Stimulated activated CD8-positive, alpha-beta memory T cell treated with anti-CD3 and anti-CD28 coated beads, Interleukin-12 subunit alpha, Interleukin-12 subunit beta, amount 100 ng/mL, for 4 hours (primary cell): ENCODE measurements at regions not wholly inside any gene's neighbourhood (a gene's known extent, or its start where the extent isn't known, plus 50 kb on each side); places are given as distances from the start of the nearest gene placed in this dataset.
"Not testable (repeated sequence)": the region's sequence is repeated elsewhere in the genome, so short reads cannot be mapped to it uniquely, and the experiment has no call there.

Experiments
- DNase-seq: peaks from one replicate; pipeline ENCODE4 v3.0.0-alpha.2; 2020; ENCODE audit warnings: low read depth

GRCh38 chr10:8617792-8618191, 563.3 kb downstream of the GATA3 start:
- no peak for DNase-seq

DNA sequence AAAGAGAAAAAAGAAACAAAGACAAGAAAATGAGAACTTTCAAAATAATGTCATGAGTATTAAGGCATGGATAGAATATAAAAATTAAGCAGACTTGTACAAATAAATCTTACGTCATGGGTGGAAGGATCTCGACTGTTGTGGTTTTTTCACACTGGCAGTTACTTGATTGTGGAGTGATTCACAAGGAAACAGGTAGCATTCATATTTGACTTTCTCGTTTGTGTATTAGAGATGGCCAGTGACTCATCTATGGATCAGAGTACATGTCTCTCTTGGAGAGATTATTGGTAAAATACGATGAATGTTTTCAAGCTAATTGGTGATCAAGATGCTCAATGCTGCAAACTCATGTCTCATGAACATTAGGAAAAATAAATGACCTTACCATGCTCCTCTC, 564.3 kb downstream of the GATA3 start:
- DNase-seq = no peak

- DNase-seq = no peak
These were observed 573.9 kb downstream of the GATA3 start for GRCh38 chr10:8628351-8628750.

GRCh38 chr10:8633909-8634308, 579.4 kb downstream of the GATA3 start:
- no peak for DNase-seq

DNA sequence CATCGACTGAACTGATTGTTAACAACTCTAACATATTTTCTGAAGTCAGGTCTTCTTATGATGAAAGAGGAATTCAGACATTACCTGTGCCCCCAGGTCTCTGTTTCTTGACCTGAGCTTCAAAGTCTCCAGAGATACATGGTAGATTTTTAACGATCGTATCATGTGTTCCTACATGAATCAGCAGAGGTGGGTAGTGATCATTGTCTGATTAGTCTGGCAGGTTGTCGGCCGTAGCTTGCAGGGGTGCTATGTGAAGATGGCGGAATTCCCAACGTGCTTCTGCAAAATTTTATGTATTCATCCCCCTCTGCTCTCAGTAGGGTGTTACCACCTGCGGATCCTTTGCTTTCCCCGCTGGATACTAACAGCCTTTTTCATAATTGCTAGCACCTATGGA, 581.9 kb downstream of the GATA3 start:
- no peak for DNase-seq

GRCh38 chr10:8637640-8638039, 583.2 kb downstream of the GATA3 start:
- DNase-seq = no peak

- no peak for DNase-seq
These were observed 583.7 kb downstream of the GATA3 start for GRCh38 chr10:8638088-8638672.

GRCh38 chr10:8639486-8640185, 585.1 kb downstream of the GATA3 start:
- DNase-seq = no peak

GRCh38 chr10:8640301-8640700, 585.8 kb downstream of the GATA3 start:
- DNase-seq = no peak

DNA sequence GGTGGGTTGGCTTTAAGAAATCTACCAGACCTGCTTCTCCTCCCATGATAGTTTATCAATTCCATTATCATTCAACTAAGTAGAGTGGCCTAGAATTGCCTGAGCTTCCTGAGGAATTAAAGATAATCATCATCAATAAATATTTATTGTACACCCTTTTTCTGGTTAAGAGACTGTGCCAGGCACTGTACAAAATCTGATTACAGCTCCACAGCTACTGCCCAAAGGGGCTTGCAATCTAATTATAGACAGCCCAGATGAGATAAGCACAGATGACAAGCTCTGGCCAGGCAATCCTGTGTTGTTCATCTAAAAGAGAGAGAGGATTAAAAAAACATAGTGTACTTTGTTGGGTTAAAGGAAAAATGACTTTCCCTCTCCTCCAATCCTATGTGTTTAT, 586.4 kb downstream of the GATA3 start:
- no peak for DNase-seq

DNA sequence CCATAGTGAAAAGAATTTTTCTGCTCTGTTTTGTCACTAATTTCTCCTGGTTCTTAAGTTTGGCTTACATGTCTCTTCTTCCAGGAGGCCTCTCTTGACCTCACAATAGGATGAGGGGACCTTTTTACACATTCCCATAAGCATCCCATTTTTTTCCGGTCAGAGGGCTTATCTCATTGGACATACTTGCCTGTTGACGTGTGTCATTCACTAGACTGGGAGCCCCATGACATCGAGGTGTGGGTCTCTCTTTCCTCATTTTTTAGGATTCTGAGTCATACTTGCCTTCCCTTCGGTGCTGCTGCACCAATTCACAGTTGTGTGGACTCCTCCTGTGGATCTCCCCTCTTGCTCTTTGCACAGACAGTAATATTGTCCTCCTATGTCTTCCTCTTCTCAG, 601.8 kb downstream of the GATA3 start:
- DNase-seq = no peak

- DNase-seq = no peak
These were observed 605.5 kb downstream of the GATA3 start for GRCh38 chr10:8659982-8660381.

DNA sequence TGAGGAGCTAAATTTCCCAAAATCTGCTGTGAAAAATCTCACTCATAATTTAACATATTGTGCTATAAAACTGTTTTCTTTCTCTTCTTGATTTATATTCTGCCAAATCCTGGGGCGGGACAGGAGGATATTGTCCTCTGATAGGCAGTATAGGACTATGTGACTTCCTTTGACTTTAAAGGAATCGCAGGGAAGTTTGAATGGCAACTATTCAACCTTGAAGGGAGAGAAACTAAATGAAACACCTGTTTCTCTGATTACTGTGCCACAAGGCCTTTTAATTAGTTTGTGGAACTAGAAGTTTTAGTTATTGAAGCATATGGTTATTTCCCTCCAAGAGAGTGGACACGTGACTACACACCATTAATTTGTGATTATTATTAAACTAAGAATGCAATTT, 607.4 kb downstream of the GATA3 start:
- no peak for DNase-seq

DNA sequence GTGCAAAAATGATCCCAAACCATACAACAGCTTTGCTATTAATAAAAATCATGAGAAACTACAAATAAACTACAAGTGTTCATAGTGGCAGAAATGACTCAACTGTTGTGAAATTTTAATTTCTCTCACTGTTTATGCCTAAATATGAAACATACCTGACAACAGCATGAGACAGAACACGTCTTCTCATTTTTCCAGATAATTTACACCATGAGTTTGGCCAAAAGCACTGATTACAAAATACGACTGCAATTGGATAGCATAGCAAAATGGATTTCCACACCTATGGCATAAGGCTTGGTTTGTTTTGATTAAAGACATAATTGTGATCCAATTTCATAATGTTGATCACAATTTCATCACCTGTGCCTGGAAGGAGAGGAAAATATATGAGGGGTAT, 608.6 kb downstream of the GATA3 start:
- DNase-seq = no peak

DNA sequence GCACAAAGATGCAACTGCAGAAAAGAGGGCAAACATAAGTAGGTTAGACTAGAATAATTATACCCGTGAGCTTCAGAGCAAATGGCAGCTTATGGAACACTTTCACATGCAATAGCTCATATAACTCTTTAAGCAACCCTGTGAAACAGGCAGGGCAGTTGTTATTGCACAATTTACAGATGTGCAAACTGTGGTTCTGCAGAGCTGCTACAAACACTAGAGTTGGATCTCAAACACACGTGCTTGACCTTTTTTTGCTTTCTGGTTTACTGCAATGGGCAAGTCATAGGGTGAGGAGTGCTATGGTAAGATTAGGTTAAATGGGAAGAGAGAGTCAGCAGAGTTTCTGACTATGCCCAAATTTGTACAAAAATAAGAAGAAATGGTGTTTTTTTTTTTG, 610.8 kb downstream of the GATA3 start:
- no peak for DNase-seq

GRCh38 chr10:8670461-8670860, 616.0 kb downstream of the GATA3 start:
- DNase-seq = no peak

GRCh38 chr10:8674230-8674629, 619.7 kb downstream of the GATA3 start:
- no peak for DNase-seq

DNA sequence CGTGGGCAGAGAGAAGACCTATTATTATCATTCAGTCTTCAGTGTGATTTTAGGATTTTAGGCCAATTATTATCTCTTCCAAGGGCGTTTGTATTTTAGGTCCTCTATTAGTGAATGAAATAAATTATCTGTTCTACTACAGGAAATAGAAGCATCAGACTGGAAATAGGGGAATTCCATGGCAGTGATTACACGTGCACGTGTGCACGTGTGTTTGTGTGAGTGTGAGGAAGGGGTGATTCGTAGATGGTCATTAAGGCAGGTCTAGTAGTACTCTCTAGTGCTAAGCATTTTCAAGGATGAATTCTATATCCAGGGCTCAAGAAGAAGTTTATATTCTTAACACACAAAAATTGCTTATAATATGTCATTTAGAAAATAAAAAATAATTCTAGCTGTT, 623.2 kb downstream of the GATA3 start:
- no peak for DNase-seq

DNA sequence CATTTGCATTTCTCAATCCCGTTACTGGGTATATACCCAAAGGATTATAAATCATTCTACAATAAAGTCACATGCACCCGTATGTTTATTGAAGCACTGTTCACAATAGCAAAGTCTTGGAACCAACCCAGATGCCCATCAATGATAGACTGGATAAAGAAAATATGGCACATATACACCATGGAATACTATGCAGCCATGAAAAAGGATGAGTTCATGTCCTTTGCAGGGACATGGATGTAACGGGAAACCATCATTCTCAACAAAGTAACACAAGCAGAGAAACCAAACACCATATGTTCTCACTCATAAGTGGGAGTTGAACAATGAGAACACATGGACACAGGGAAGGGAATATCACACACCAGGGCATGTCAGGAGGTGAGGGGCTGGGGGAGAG, 630.4 kb downstream of the GATA3 start:
- DNase-seq = not testable (repeated sequence)

- no peak for DNase-seq
These were observed 634.4 kb downstream of the GATA3 start for GRCh38 chr10:8688881-8689280.

- DNase-seq = no peak
These were observed 637.1 kb downstream of the GATA3 start for GRCh38 chr10:8691498-8692017.

GRCh38 chr10:8693635-8694034, 639.1 kb downstream of the GATA3 start:
- DNase-seq = not testable (repeated sequence)

- DNase-seq = no peak
These were observed 642.3 kb downstream of the GATA3 start for GRCh38 chr10:8696746-8697145.

DNA sequence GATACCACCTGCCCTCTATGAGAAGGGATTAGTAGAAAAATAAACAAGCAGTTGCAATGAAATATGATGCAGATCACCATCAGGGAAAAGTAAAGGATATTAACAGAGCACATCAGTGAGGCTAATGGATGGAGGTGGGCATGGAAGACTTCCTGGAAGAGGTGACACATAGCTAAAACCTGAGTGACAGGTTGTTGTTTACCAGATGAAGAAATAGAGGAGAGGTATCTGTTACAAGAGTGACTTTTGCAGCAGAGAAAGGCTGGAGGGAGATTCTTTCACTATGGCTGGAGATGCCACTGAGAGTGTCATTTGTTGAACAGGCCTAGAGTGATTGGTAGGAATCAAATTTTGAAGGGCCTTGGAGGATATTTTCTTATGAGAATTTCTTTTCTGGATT, 646.2 kb downstream of the GATA3 start:
- DNase-seq = no peak
